ENCODE measurements at regions not wholly inside any gene's neighbourhood (a gene's known extent, or its start where the extent isn't known, plus 50 kb on each side); places are given as distances from the start of the nearest gene placed in this dataset.
"Not testable (repeated sequence)": the region's sequence is repeated elsewhere in the genome, so short reads cannot be mapped to it uniquely, and the experiment has no call there.

DNA sequence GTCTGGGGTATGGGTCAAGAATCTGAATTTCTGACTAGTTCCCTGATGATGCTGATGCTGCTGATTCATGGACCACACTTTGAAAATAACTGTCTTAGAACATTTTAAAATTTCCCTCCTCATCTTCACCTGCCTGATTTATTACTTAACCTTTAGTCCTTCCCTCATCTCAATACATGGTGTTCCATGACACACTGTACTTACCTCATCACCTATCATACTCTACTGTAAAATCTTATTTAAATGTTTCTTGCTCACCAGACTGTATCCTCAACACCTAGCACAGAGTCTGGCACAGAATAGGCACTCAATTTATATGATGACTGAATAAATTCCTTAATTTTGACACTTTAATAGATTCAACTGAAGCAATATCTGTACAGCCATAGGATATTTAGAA lies 95.7 kb downstream of the FAM161A start:
- H3K4me3 ChIP-seq (ENCODE audit: low read depth in 1 of 2, low read length in 2 of 2), result no peak overlapping the region
- peaks cover 6 to 9% of the 10 kb centered on the region in 2 donors for H3K9me3 ChIP-seq (ENCODE audit: control insufficient read depth in 1 of 2, low read length in 2 of 2)
- H3K27ac ChIP-seq (ENCODE audit: low read depth, low read length), result no peak overlapping the region
- H3K4me1 ChIP-seq (ENCODE audit: control insufficient read depth in 1 of 2, insufficient read depth in 2 of 2, low read length in 2 of 2), result no peaks in the 10 kb centered on the region
- no peaks in the 10 kb centered on the region for H3K36me3 ChIP-seq (ENCODE audit: control insufficient read depth in 1 of 2, insufficient read depth in 2 of 2, low read length in 2 of 2)
- no peak overlapping the region for H3K9ac ChIP-seq (ENCODE audit: low read depth in 1 of 2, low read length in 2 of 2)
- H3K27me3 ChIP-seq (ENCODE audit: control insufficient read depth in 1 of 2, insufficient read depth in 2 of 2, low read length in 2 of 2), result no peaks in the 10 kb centered on the region

DNA sequence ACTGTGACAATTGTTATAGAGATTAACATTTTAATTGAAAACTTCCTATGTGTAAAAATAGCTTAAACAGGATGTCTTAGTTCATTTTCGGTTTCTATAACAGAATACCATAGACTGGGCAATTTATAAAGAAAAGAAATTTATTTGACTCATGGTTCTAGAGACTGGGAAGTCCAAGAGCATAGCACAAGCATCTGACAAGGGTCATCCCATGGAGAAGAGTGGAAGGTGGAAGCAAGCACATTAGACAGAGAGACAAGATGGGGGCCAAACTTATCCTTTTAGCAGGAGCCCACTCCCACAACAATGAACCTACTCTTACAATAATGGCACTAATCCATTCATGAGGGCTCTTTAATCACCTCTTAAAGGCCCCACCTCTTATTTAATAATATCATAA lies 100.3 kb downstream of the FAM161A start:
- Histone ChIP-seq H3K27me3 (ENCODE audit: control insufficient read depth in 1 of 2, insufficient read depth in 2 of 2, low read length in 2 of 2) (no peaks in the 10 kb centered on the region), H3K9ac (ENCODE audit: low read depth in 1 of 2, low read length in 2 of 2) (no peak overlapping the region), H3K4me3 (ENCODE audit: low read depth in 1 of 2, low read length in 2 of 2) (no peak overlapping the region), H3K36me3 (ENCODE audit: control insufficient read depth in 1 of 2, insufficient read depth in 2 of 2, low read length in 2 of 2) (no peaks in the 10 kb centered on the region), H3K4me1 (ENCODE audit: control insufficient read depth in 1 of 2, insufficient read depth in 2 of 2, low read length in 2 of 2) (no peaks in the 10 kb centered on the region), H3K27ac (ENCODE audit: low read depth, low read length) (no peak overlapping the region), H3K9me3 (ENCODE audit: control insufficient read depth in 1 of 2, low read length in 2 of 2) (peaks cover 7 to 9% of the 10 kb centered on the region in 2 donors)

DNA sequence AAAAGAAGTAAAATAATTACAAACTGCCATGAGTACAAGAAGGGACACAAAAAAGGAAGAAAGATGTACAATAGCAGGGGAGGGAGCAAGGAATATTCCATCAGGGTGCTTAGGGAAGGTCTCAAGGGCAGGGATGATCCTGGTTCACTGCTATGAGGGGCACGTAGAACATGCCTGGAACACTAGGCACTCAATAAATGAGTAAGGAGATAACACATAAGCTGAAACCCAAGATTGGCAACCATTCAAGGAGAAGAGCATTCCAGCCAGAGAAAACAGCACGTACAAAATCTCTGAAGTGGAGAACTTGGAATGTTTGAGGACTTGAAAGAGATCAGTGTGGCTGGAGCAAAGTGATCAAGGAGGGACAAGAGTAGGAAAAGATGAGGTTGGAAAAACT lies 103.2 kb downstream of the FAM161A start:
- Histone ChIP-seq H3K36me3 (ENCODE audit: control insufficient read depth in 1 of 2, insufficient read depth in 2 of 2, low read length in 2 of 2) (no peaks in the 10 kb centered on the region), H3K27ac (ENCODE audit: low read depth, low read length) (no peak overlapping the region), H3K4me1 (ENCODE audit: control insufficient read depth in 1 of 2, insufficient read depth in 2 of 2, low read length in 2 of 2) (no peaks in the 10 kb centered on the region), H3K4me3 (ENCODE audit: low read depth in 1 of 2, low read length in 2 of 2) (no peak overlapping the region), H3K9ac (ENCODE audit: low read depth in 1 of 2, low read length in 2 of 2) (no peak overlapping the region), H3K27me3 (ENCODE audit: control insufficient read depth in 1 of 2, insufficient read depth in 2 of 2, low read length in 2 of 2) (no peaks in the 10 kb centered on the region), H3K9me3 (ENCODE audit: control insufficient read depth in 1 of 2, low read length in 2 of 2) (peaks cover 7 to 9% of the 10 kb centered on the region in 2 donors)

DNA sequence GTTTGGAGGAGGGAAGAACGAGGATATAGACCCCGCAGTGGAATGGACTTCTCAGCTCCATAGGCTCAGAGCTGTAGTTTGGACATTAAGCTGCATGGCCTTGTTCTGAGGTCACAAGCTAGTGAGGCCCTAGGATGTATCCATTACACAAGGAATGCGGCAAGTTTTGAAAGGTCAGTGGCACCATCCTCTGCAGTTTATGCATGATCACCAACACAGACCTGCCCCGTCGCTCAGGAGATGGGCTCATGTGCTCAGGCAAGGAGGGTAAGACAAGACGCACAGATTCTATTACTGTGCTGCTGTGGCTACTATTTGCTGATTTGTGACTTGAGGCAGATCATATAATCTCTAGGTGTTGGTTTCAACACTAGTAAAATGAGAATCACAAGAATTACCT lies 110.9 kb downstream of the FAM161A start:
- no peak overlapping the region for H3K27ac ChIP-seq (ENCODE audit: low read depth, low read length)

DNA sequence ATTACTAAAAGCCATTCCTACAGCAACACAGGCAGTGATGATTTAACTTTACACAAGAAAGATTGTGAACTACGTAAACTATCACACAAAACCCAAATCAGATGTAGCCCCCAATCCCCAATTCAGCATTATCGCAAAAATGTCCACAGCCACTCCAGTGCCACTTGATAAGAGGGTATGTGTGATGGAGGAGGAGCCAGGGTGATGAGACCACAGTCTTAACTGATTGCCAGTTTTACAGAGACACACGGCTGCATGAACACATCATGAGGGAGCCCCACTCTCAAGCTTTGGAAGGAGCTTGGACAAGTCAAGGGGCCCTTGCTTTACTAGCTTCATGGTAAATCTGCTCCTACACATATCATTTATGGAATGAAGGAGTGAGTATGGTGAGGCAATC lies 116.0 kb downstream of the FAM161A start:
- Histone ChIP-seq H3K36me3 (ENCODE audit: control insufficient read depth in 1 of 2, insufficient read depth in 2 of 2, low read length in 2 of 2) (no peaks in the 10 kb centered on the region), H3K9ac (ENCODE audit: low read depth in 1 of 2, low read length in 2 of 2) (no peak overlapping the region), H3K9me3 (ENCODE audit: control insufficient read depth in 1 of 2, low read length in 2 of 2) (no peaks in the 10 kb centered on the region), H3K27me3 (ENCODE audit: control insufficient read depth in 1 of 2, insufficient read depth in 2 of 2, low read length in 2 of 2) (no peaks in the 10 kb centered on the region), H3K4me1 (ENCODE audit: control insufficient read depth in 1 of 2, insufficient read depth in 2 of 2, low read length in 2 of 2) (no peaks in the 10 kb centered on the region), H3K4me3 (ENCODE audit: low read depth in 1 of 2, low read length in 2 of 2) (no peak overlapping the region), H3K27ac (ENCODE audit: low read depth, low read length) (no peak overlapping the region)

More for the DNA sequence above, 110.9 kb downstream of the FAM161A start:
- no peak overlapping the region for H3K4me3 ChIP-seq (ENCODE audit: low read depth in 1 of 2, low read length in 2 of 2)
- no peaks in the 10 kb centered on the region for H3K4me1 ChIP-seq (ENCODE audit: control insufficient read depth in 1 of 2, insufficient read depth in 2 of 2, low read length in 2 of 2)
- H3K9me3 ChIP-seq (ENCODE audit: control insufficient read depth in 1 of 2, low read length in 2 of 2), result no peaks in the 10 kb centered on the region
- H3K27me3 ChIP-seq (ENCODE audit: control insufficient read depth in 1 of 2, insufficient read depth in 2 of 2, low read length in 2 of 2), result no peaks in the 10 kb centered on the region
- H3K36me3 ChIP-seq (ENCODE audit: control insufficient read depth in 1 of 2, insufficient read depth in 2 of 2, low read length in 2 of 2), result no peaks in the 10 kb centered on the region
- no peak overlapping the region for H3K9ac ChIP-seq (ENCODE audit: low read depth in 1 of 2, low read length in 2 of 2)

DNA sequence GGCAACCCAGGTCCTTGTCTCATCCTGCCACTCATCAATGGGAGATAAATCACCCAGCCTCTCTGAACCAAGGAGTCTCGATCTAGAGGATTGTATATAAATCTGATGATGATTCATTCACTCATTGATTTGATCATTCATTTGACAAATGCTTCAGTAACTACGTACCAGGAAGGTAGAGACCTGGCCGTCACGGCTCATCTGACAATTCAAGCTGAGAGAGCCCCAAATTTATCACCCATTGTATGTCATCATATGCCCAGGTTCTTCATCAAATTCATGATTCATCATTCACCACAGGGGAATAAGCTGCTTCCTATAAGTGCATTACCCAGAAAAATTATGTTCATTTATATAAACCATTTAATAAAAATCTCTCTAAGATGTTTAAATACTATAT lies 116.9 kb downstream of the FAM161A start:
- H3K27ac ChIP-seq (ENCODE audit: low read depth, low read length), result no peak overlapping the region
- no peaks in the 10 kb centered on the region for H3K27me3 ChIP-seq (ENCODE audit: control insufficient read depth in 1 of 2, insufficient read depth in 2 of 2, low read length in 2 of 2)
- H3K4me1 ChIP-seq (ENCODE audit: control insufficient read depth in 1 of 2, insufficient read depth in 2 of 2, low read length in 2 of 2), result no peaks in the 10 kb centered on the region
- no peaks in the 10 kb centered on the region for H3K36me3 ChIP-seq (ENCODE audit: control insufficient read depth in 1 of 2, insufficient read depth in 2 of 2, low read length in 2 of 2)
- H3K9me3 ChIP-seq (ENCODE audit: control insufficient read depth in 1 of 2, low read length in 2 of 2), result no peaks in the 10 kb centered on the region
- H3K4me3 ChIP-seq (ENCODE audit: low read depth in 1 of 2, low read length in 2 of 2), result no peak overlapping the region
- H3K9ac ChIP-seq (ENCODE audit: low read depth in 1 of 2, low read length in 2 of 2), result no peak overlapping the region

DNA sequence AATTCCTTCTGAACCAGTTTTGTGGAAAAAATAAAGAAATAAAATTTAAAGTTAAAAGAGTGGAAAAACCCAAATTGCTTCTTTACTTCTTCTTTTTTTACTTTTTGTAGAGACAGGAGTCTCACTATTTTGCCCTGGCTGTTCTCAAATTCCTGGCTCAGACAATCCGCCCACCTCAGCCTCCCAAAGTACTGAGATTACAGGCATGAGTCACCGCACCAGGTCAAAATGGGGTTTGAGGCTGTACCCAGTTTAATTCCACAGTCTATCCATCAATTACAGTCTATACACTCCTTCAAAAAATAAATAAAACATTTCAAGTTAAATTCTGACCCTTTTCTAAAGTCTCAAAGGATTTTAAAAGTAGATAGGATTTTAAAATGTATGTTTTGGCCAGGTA lies 120.3 kb downstream of the FAM161A start:
- Histone ChIP-seq H3K27ac (ENCODE audit: low read depth, low read length) (no peak overlapping the region), H3K36me3 (ENCODE audit: control insufficient read depth in 1 of 2, insufficient read depth in 2 of 2, low read length in 2 of 2) (no peaks in the 10 kb centered on the region), H3K4me3 (ENCODE audit: low read depth in 1 of 2, low read length in 2 of 2) (no peak overlapping the region), H3K9ac (ENCODE audit: low read depth in 1 of 2, low read length in 2 of 2) (no peak overlapping the region), H3K9me3 (ENCODE audit: control insufficient read depth in 1 of 2, low read length in 2 of 2) (no peaks in the 10 kb centered on the region), H3K27me3 (ENCODE audit: control insufficient read depth in 1 of 2, insufficient read depth in 2 of 2, low read length in 2 of 2) (no peaks in the 10 kb centered on the region), H3K4me1 (ENCODE audit: control insufficient read depth in 1 of 2, insufficient read depth in 2 of 2, low read length in 2 of 2) (no peaks in the 10 kb centered on the region)

DNA sequence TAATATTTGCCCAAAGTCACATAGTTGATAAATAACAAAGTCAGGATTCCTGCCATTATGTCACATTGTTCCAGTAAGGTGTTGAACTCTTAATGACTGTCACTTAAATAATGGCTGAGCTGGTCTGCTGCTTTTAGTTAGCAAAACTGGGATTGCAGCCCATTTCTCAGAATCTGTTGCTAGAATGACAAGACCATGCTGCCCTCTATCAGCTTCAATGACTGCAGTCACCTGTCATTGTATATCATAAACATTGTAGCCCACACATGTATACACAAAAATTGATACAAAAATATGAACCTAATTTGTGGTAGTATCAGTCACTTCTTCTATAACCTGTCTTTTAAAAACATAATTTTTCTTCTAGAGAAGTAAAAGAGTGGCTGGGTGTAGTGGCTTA lies 121.1 kb downstream of the FAM161A start:
- H3K27ac ChIP-seq (ENCODE audit: low read depth, low read length), result no peak overlapping the region
- no peaks in the 10 kb centered on the region for H3K27me3 ChIP-seq (ENCODE audit: control insufficient read depth in 1 of 2, insufficient read depth in 2 of 2, low read length in 2 of 2)
- H3K4me3 ChIP-seq (ENCODE audit: low read depth in 1 of 2, low read length in 2 of 2), result no peak overlapping the region
- no peaks in the 10 kb centered on the region for H3K9me3 ChIP-seq (ENCODE audit: control insufficient read depth in 1 of 2, low read length in 2 of 2)
- no peaks in the 10 kb centered on the region for H3K4me1 ChIP-seq (ENCODE audit: control insufficient read depth in 1 of 2, insufficient read depth in 2 of 2, low read length in 2 of 2)
- H3K9ac ChIP-seq (ENCODE audit: low read depth in 1 of 2, low read length in 2 of 2), result no peak overlapping the region
- H3K36me3 ChIP-seq (ENCODE audit: control insufficient read depth in 1 of 2, insufficient read depth in 2 of 2, low read length in 2 of 2), result no peaks in the 10 kb centered on the region

DNA sequence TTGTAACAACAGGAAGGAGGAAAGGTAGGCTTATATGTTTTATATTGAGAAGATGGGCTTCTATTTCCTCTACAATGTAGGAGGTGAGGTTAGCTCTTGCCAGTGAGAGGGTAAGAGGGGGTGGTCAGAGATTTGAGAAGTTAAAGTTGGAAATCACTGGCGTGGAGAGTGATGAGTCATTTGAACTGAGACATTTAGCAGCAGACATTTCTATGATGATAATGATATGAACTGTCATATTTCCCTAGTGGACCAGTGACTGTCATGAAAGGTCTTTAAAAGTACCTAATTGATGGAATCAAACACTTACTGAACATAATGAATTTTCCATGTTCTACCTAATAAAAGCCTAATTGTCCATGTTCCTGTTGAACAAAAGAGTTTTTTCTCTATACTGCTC lies 126.1 kb downstream of the FAM161A start:
- Histone ChIP-seq H3K4me1 (ENCODE audit: control insufficient read depth in 1 of 2, insufficient read depth in 2 of 2, low read length in 2 of 2) (no peaks in the 10 kb centered on the region), H3K27me3 (ENCODE audit: control insufficient read depth in 1 of 2, insufficient read depth in 2 of 2, low read length in 2 of 2) (no peaks in the 10 kb centered on the region), H3K9ac (ENCODE audit: low read depth in 1 of 2, low read length in 2 of 2) (no peak overlapping the region), H3K27ac (ENCODE audit: low read depth, low read length) (no peak overlapping the region), H3K9me3 (ENCODE audit: control insufficient read depth in 1 of 2, low read length in 2 of 2) (peaks cover 2 to 7% of the 10 kb centered on the region in 2 donors), H3K36me3 (ENCODE audit: control insufficient read depth in 1 of 2, insufficient read depth in 2 of 2, low read length in 2 of 2) (no peaks in the 10 kb centered on the region), H3K4me3 (ENCODE audit: low read depth in 1 of 2, low read length in 2 of 2) (no peak overlapping the region)

DNA sequence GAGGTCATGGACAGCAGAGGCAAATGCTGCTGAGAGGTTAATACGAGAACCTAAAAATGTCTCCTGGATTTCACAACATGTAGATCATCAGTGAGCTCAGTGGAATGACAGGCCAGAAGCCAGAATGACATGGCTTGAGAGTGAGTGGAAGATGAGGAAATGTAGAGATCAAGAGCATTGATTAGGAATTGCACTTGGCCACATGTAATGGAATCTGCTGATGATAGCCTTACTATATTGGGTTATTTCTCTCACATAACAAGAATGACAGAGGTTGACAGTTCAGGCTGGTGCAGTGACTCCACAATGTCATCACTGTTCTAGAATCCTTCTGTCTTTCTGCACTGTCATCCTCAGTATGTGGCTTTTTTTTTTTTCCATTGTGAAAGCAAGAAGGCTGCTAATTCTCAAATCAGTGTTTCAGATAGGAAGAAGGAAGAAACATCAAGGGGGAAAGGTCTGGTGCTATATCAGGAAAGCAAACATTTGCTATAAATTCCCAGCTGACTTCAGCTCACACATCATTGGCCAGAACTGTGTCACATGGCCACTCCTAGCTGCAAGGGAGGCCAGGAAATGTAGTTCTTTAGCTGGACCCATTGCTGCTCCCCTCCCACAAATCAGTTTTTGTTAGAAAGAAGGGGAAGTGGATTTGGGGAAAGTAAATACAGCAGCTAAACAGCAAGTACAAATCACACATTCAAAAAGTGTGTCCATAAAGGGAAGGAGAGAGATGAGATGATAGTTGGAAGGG lies 127.2 kb downstream of the FAM161A start:
- H3K27me3 ChIP-seq (ENCODE audit: control insufficient read depth in 1 of 2, insufficient read depth in 2 of 2, low read length in 2 of 2), result no peaks in the 10 kb centered on the region
- H3K4me3 ChIP-seq (ENCODE audit: low read depth in 1 of 2, low read length in 2 of 2), result no peak overlapping the region
- peaks cover 2 to 7% of the 10 kb centered on the region in 2 donors for H3K9me3 ChIP-seq (ENCODE audit: control insufficient read depth in 1 of 2, low read length in 2 of 2)
- H3K4me1 ChIP-seq (ENCODE audit: control insufficient read depth in 1 of 2, insufficient read depth in 2 of 2, low read length in 2 of 2), result no peaks in the 10 kb centered on the region
- H3K9ac ChIP-seq (ENCODE audit: low read depth in 1 of 2, low read length in 2 of 2), result no peak overlapping the region
- no peaks in the 10 kb centered on the region for H3K36me3 ChIP-seq (ENCODE audit: control insufficient read depth in 1 of 2, insufficient read depth in 2 of 2, low read length in 2 of 2)
- no peak overlapping the region for H3K27ac ChIP-seq (ENCODE audit: low read depth, low read length)

DNA sequence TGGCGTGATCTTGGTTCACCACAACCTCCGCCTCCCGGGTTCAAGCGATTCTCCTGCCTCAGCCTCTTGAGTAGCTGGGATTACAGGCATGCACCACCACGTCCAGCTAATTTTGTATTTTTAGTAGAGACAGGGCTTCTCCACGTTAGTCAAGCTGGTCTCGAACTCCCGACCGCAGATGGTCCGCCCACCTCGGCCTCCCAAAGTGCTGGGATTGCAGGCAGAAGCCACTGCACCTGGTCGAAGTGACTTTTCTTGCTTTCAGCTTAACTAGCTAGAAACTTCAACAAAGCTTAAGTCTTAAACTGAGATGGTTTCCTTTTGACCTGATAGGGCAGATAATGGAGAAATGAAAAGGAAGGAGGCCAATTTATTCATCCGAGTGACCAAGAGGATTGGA lies 130.5 kb downstream of the FAM161A start:
- not testable (repeated sequence) for H3K4me1 ChIP-seq (ENCODE audit: control insufficient read depth in 1 of 2, insufficient read depth in 2 of 2, low read length in 2 of 2); H3K27ac ChIP-seq (ENCODE audit: low read depth, low read length); H3K9me3 ChIP-seq (ENCODE audit: control insufficient read depth in 1 of 2, low read length in 2 of 2); H3K27me3 ChIP-seq (ENCODE audit: control insufficient read depth in 1 of 2, insufficient read depth in 2 of 2, low read length in 2 of 2); H3K4me3 ChIP-seq (ENCODE audit: low read depth in 1 of 2, low read length in 2 of 2); H3K9ac ChIP-seq (ENCODE audit: low read depth in 1 of 2, low read length in 2 of 2); H3K36me3 ChIP-seq (ENCODE audit: control insufficient read depth in 1 of 2, insufficient read depth in 2 of 2, low read length in 2 of 2)
